Keratinocyte (primary cell): ENCODE measurements at regions not wholly inside any gene's neighbourhood (a gene's known extent, or its start where the extent isn't known, plus 50 kb on each side); places are given as distances from the start of the nearest gene placed in this dataset.

Source experiments
- EZH2 ChIP-seq: IDR thresholded peaks from one replicate; pipeline ENCODE4 v1.6.1; 2012; ENCODE audit warnings: inconsistent platforms, mild to moderate bottlenecking, low read length, moderate library complexity
- TF ChIP-seq, protein P1 (sequence below), 3 experiments: IDR thresholded peaks in 1 of 3; conservative IDR thresholded peaks in 1 of 3; optimal IDR thresholded peaks in 1 of 3; 2 replicates in 2 of 3; 3 replicates in 1 of 3; pipeline versions ENCODE3 to v1.5.1; 2011; ENCODE audit warnings: low read length in 3 of 3, mild to moderate bottlenecking in 3 of 3, moderate library complexity in 2 of 3, control low read depth in 1 of 3, inconsistent platforms in 1 of 3; ENCODE audit not compliant: insufficient read depth in 2 of 3; ENCODE audit errors: extremely low read depth in 1 of 3

DNA sequence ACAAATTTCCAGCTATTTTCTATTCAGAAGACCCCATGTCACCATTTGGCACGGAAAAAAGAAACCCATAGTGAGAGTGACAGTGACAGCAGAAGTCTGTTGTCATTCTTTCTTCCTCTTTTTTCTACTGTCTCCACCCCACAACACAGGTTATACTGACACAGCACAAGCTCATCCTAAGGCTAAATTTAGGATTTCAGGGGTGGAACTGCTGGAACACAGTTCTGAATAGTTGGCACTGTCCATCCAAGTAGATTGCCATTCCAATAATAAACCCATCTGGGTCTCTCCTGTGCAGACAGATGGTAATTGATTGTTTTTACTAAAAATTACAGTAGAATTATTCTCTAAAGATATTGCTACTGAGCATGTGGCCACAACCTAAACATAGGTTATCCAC lies 95.2 kb upstream of the C11orf87 start:
- TF ChIP-seq, protein P1, sequence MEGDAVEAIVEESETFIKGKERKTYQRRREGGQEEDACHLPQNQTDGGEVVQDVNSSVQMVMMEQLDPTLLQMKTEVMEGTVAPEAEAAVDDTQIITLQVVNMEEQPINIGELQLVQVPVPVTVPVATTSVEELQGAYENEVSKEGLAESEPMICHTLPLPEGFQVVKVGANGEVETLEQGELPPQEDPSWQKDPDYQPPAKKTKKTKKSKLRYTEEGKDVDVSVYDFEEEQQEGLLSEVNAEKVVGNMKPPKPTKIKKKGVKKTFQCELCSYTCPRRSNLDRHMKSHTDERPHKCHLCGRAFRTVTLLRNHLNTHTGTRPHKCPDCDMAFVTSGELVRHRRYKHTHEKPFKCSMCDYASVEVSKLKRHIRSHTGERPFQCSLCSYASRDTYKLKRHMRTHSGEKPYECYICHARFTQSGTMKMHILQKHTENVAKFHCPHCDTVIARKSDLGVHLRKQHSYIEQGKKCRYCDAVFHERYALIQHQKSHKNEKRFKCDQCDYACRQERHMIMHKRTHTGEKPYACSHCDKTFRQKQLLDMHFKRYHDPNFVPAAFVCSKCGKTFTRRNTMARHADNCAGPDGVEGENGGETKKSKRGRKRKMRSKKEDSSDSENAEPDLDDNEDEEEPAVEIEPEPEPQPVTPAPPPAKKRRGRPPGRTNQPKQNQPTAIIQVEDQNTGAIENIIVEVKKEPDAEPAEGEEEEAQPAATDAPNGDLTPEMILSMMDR (optimal IDR thresholded peaks at IDR 0.05 in 1 of 3, IDR thresholded peaks at IDR 0.05 in 1 of 3, conservative IDR thresholded peaks at IDR 0.05 in 1 of 3; ENCODE audit: extremely low read depth in 1 of 3, insufficient read depth in 2 of 3, low read length in 3 of 3): no peak
- no peak for TF ChIP-seq EZH2
